GM23248 (cell line): ENCODE measurements at regions not wholly inside any gene's neighbourhood (a gene's known extent, or its start where the extent isn't known, plus 50 kb on each side); places are given as distances from the start of the nearest gene placed in this dataset.

Experiments
- DNase-seq: peaks from one replicate; pipeline ENCODE4 v3.0.0-alpha.2; 2015
- H2AFZ ChIP-seq: fragments of 200-600 bp; sonication (generic); 2 replicates; pipeline ENCODE4 v1.6.1; 2016; ENCODE audit warnings: antibody characterized with exemption
- H3F3A ChIP-seq: fragments of 200-600 bp; sonication (generic); 2 replicates; pipeline ENCODE4 v1.6.1; 2016; ENCODE audit warnings: mild to moderate bottlenecking, antibody characterized with exemption, mixed run types; ENCODE audit not compliant: insufficient read depth
- H3K27ac ChIP-seq: fragments of 200-600 bp; sonication (generic); 2 replicates; pipeline ENCODE4 v1.5.1; 2016; ENCODE audit warnings: mild to moderate bottlenecking
- H3K27me3 ChIP-seq: fragments of 200-600 bp; sonication (generic); replicated peaks from 2 replicates; pipeline ENCODE4 v1.6.1; 2016; ENCODE audit warnings: mild to moderate bottlenecking; ENCODE audit not compliant: insufficient read depth
- H3K36me3 ChIP-seq: fragments of 200-600 bp; sonication (generic); 2 replicates; pipeline ENCODE4 v1.6.1; 2016; ENCODE audit warnings: low read depth, mild to moderate bottlenecking
- H3K4me1 ChIP-seq: fragments of 200-600 bp; sonication (generic); 2 replicates; pipeline ENCODE4 v1.6.1; 2016; ENCODE audit warnings: mild to moderate bottlenecking; ENCODE audit not compliant: insufficient read depth
- H3K4me2 ChIP-seq: fragments of 200-600 bp; sonication (generic); one replicate; pipeline ENCODE4 v1.6.1; 2016; ENCODE audit warnings: mild to moderate bottlenecking; ENCODE audit not compliant: unreplicated experiment
- H3K4me3 ChIP-seq: fragments of 200-600 bp; sonication (generic); 2 replicates; pipeline ENCODE4 v1.5.1; 2016; ENCODE audit warnings: mild to moderate bottlenecking
- H3K79me2 ChIP-seq: fragments of 200-600 bp; sonication (generic); 2 replicates; pipeline ENCODE4 v1.6.1; 2016; ENCODE audit warnings: mild to moderate bottlenecking; ENCODE audit not compliant: insufficient read depth
- H3K9ac ChIP-seq: fragments of 200-600 bp; sonication (generic); 2 replicates; pipeline ENCODE4 v1.6.1; 2016; ENCODE audit warnings: mild to moderate bottlenecking
- H3K9me2 ChIP-seq: fragments of 200-600 bp; sonication (generic); 2 replicates; pipeline ENCODE4 v1.6.1; 2016; ENCODE audit warnings: mixed run types, mild to moderate bottlenecking, moderate library complexity; ENCODE audit not compliant: insufficient read depth
- H3K9me3 ChIP-seq: fragments of 200-600 bp; sonication (generic); one replicate; pipeline ENCODE4 v1.6.1; 2017; ENCODE audit warnings: low read depth
- H4K20me1 ChIP-seq: fragments of 200-600 bp; sonication (generic); 2 replicates; pipeline ENCODE4 v1.6.0; 2016; ENCODE audit not compliant: insufficient read depth
- EZH2 ChIP-seq: fragments of 200-600 bp; sonication (generic); IDR thresholded peaks from 2 replicates; pipeline ENCODE4 v1.6.1; 2018; ENCODE audit warnings: antibody characterized with exemption, mild to moderate bottlenecking; ENCODE audit not compliant: insufficient read depth, poor library complexity, severe bottlenecking
- EZH2phosphoT487 ChIP-seq: fragments of 200-600 bp; sonication (generic); IDR thresholded peaks from 2 replicates; pipeline ENCODE4 v1.6.1; 2018; ENCODE audit warnings: antibody characterized with exemption, moderate library complexity, mild to moderate bottlenecking, low read depth; ENCODE audit not compliant: insufficient read depth
- WGBS, 2 experiments: methylation state at CpG; one replicate each; pipeline ENCODE4 v1.1.6; 2015 to 2017; ENCODE audit warnings: low lambda C conversion rate in 2 of 2, low coverage in 1 of 2; ENCODE audit errors: missing lambda C conversion rate in 2 of 2; 5-methylcytosine and 5-hydroxymethylcytosine counted together
- in situ Hi-C: fragments of 300-500 bp; cut with MboI; formaldehyde crosslinking; loops from 2 replicates; pipeline ENCODE4 v1.15.0; 2020

- H3K36me3 ChIP-seq, result no peaks in the 10 kb centered on the region
- H3K9me2 ChIP-seq, result no peaks in the 10 kb centered on the region
- no peak overlapping the region for H3K27ac ChIP-seq
- H3K79me2 ChIP-seq, result no peaks in the 10 kb centered on the region
- H4K20me1 ChIP-seq, result no peaks in the 10 kb centered on the region
- H3K4me3 ChIP-seq, result no peak overlapping the region
- no peaks in the 10 kb centered on the region for H3K27me3 ChIP-seq
- H3K9me3 ChIP-seq, result no peaks in the 10 kb centered on the region
- peaks cover 15% of the 10 kb centered on the region for H3K4me1 ChIP-seq
- no peak overlapping the region for H3K9ac ChIP-seq
- in situ Hi-C loops, result no loop called here
- TF ChIP-seq EZH2phosphoT487 (no peak), EZH2 (no peak)
- no peak overlapping the region for H3K4me2 ChIP-seq
- peaks cover 17% of the 10 kb centered on the region; the same call in 1 of the 2 replicates for H3F3A ChIP-seq
- DNase-seq, result no peak
- WGBS, 2 experiments, result 97 to 100% methylated on average over 1 of the region's 1 CpG
- no peak overlapping the region for H2AFZ ChIP-seq
Observed at GRCh38 chr7:33841031-33841430, 64.3 kb upstream of the BMPER start.

- H3K27me3 ChIP-seq, result no peaks in the 10 kb centered on the region
- no peaks in the 10 kb centered on the region for H3K36me3 ChIP-seq
- H3K4me1 ChIP-seq, result peaks cover 21% of the 10 kb centered on the region
- no peak overlapping the region for H2AFZ ChIP-seq
- no peak overlapping the region for H3K4me2 ChIP-seq
- H3K9ac ChIP-seq, result no peak overlapping the region
- TF ChIP-seq EZH2 (no peak), EZH2phosphoT487 (no peak)
- H3K9me2 ChIP-seq, result no peaks in the 10 kb centered on the region
- no peak overlapping the region for H3K27ac ChIP-seq
- in situ Hi-C loops, result no loop called here
- peak; percentile 63 for DNase-seq
- peaks cover 20% of the 10 kb centered on the region; the same call in 1 of the 2 replicates for H3F3A ChIP-seq
- 42 to 45% methylated on average over 3 of the region's 3 CpGs for WGBS, 2 experiments
- no peaks in the 10 kb centered on the region for H3K79me2 ChIP-seq
- no peak overlapping the region for H3K4me3 ChIP-seq
- H3K9me3 ChIP-seq, result no peaks in the 10 kb centered on the region
- no peaks in the 10 kb centered on the region for H4K20me1 ChIP-seq
Observed at GRCh38 chr7:33841705-33842129, 63.6 kb upstream of the BMPER start.

- Histone ChIP-seq H3K79me2 (no peaks in the 10 kb centered on the region), H3K9ac (no peak overlapping the region), H4K20me1 (no peaks in the 10 kb centered on the region), H3K27ac (no peak overlapping the region), H3K9me2 (no peaks in the 10 kb centered on the region), H3F3A (peaks cover 20% of the 10 kb centered on the region; the same call in 1 of the 2 replicates), H3K9me3 (no peaks in the 10 kb centered on the region), H2AFZ (no peak overlapping the region), H3K4me2 (no peak overlapping the region), H3K27me3 (no peaks in the 10 kb centered on the region), H3K4me3 (no peak overlapping the region), H3K4me1 (peaks cover 21% of the 10 kb centered on the region), H3K36me3 (no peaks in the 10 kb centered on the region)
- no peak for TF ChIP-seq EZH2phosphoT487
- no peak for TF ChIP-seq EZH2
- DNase-seq, result no peak
- in situ Hi-C loops, result no loop called here
- WGBS, 2 experiments, result 86 to 97% methylated on average over 3 of the region's 3 CpGs
Observed at GRCh38 chr7:33842150-33842549, 63.2 kb upstream of the BMPER start.

GRCh38 chr7:33845991-33846509, 59.3 kb upstream of the BMPER start:
- in situ Hi-C loops, result no loop called here
- no peak overlapping the region for H3K9ac ChIP-seq
- 0 out of 2 replicates have a peak, but pooled peaks cover 14% of the 10 kb centered on the region for H3F3A ChIP-seq
- no peak for TF ChIP-seq EZH2phosphoT487
- H3K79me2 ChIP-seq, result no peaks in the 10 kb centered on the region
- DNase-seq, result peak; percentile 53
- no peak overlapping the region for H3K27ac ChIP-seq
- no peak overlapping the region for H3K4me3 ChIP-seq
- peaks cover 27% of the 10 kb centered on the region for H3K4me1 ChIP-seq
- no peaks in the 10 kb centered on the region for H4K20me1 ChIP-seq
- H3K9me2 ChIP-seq, result no peaks in the 10 kb centered on the region
- peak overlapping the region; percentile 35 for H2AFZ ChIP-seq
- H3K9me3 ChIP-seq, result no peaks in the 10 kb centered on the region
- no peaks in the 10 kb centered on the region for H3K36me3 ChIP-seq
- WGBS, 2 experiments, result 46 to 51% methylated on average over 11 of the region's 11 CpGs
- H3K27me3 ChIP-seq, result no peaks in the 10 kb centered on the region
- peak overlapping the region; percentile 25 for H3K4me2 ChIP-seq

- H3K9me3 ChIP-seq, result no peaks in the 10 kb centered on the region
- no peak for TF ChIP-seq EZH2
- no peak for TF ChIP-seq EZH2phosphoT487
- no peaks in the 10 kb centered on the region for H3K36me3 ChIP-seq
- no peak overlapping the region for H2AFZ ChIP-seq
- H4K20me1 ChIP-seq, result no peaks in the 10 kb centered on the region
- H3F3A ChIP-seq, result peaks cover 15% of the 10 kb centered on the region
- H3K4me1 ChIP-seq, result peaks cover 34% of the 10 kb centered on the region
- WGBS, 2 experiments, result 43 to 61% methylated on average over 2 of the region's 2 CpGs
- in situ Hi-C loops, result no loop called here
- no peak overlapping the region for H3K9ac ChIP-seq
- H3K27me3 ChIP-seq, result no peaks in the 10 kb centered on the region
- H3K27ac ChIP-seq, result no peak overlapping the region
- peak; percentile 83 for DNase-seq
- H3K4me3 ChIP-seq, result no peak overlapping the region
- no peaks in the 10 kb centered on the region for H3K9me2 ChIP-seq
- H3K79me2 ChIP-seq, result no peaks in the 10 kb centered on the region
- no peak overlapping the region for H3K4me2 ChIP-seq
Observed at GRCh38 chr7:33849004-33849403, 56.3 kb upstream of the BMPER start.
